ENCODE measurements at regions not wholly inside any gene's neighbourhood (a gene's known extent, or its start where the extent isn't known, plus 50 kb on each side); places are given as distances from the start of the nearest gene placed in this dataset.

- TF ChIP-seq CTCF (IDR thresholded peaks at IDR 0.05) (no peak), POLR2AphosphoS5 (IDR thresholded peaks at IDR 0.05; ENCODE audit: low read depth, low read length) (no peak)
Measured at GRCh38 chr2:14996351-14997014, 364.0 kb downstream of the LRATD1 start.

Measured in Panc1 (cell line).